Stimulated activated CD4-positive, alpha-beta T cell treated with anti-CD3 and anti-CD28 coated beads, Interleukin-1b, Interleukin-23, amount 100 ng/mL, for 24 hours (primary cell): ENCODE measurements at regions not wholly inside any gene's neighbourhood (a gene's known extent, or its start where the extent isn't known, plus 50 kb on each side); places are given as distances from the start of the nearest gene placed in this dataset.
"Not testable (repeated sequence)": the region's sequence is repeated elsewhere in the genome, so short reads cannot be mapped to it uniquely, and the experiment has no call there.

Source experiments
- DNase-seq, 4 experiments: peaks; one replicate each; pipeline ENCODE4 v3.0.0-alpha.2; 2020; ENCODE audit warnings: low read depth in 4 of 4, low spot score in 1 of 4

DNA sequence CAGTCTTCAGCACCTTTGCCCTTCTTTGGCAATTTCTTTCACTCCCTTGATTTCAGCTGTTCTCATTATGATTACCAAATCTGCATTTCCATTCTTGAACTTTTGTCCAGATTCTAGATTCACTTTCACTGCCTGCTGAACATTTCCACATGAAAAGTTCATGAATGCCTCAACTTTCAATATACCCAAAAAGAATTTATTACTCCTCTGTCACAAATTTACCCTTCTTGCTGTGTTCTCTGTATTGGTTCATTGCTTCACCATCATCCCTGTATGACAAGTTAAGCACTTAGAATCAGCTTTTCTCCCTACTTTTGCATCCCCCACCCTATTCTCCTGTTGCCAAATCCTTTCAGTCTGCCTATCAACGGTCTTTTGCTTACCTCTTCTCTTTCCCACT is 112.6 kb upstream of the PKN2 start:
- no peak for DNase-seq

DNA sequence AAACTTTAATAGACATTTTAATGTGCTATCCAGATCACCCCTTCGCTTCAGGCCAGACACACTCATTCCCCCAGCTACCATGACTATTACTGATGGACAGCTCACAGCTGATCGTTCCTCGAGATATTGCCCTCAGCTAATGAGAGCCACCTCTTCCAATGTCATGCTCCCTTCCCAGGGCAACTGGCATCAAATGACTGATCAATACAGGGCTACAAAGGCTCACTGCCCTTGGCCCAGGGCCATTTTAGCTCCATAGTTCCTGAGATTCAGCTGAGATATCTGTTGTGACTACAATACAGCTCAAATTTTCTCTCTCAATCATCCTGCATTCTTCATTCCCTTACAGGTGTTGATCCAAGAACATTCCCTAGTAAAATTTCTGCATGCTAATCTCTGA is 104.5 kb upstream of the PKN2 start:
- no peak for DNase-seq

DNA sequence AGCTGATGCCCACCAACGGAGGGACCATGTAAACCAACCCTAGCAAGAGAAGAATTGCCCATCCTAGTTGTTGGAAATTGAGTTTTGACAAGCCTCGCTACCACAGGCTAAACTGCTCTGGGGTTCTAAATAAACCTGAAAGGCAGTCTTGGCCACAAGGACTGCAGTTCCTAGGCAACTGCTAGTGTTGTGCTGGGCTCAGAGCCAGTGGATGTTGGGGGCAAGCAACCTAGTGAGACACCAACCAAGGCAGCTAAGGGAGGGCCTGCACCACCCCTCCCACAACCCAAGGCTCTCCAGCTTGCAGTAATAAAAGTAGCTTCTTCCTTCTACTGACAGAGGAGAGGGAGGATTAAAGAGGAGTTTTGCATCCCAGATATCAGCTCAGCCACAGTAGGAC is 102.4 kb upstream of the PKN2 start:
- DNase-seq: no peak

DNA sequence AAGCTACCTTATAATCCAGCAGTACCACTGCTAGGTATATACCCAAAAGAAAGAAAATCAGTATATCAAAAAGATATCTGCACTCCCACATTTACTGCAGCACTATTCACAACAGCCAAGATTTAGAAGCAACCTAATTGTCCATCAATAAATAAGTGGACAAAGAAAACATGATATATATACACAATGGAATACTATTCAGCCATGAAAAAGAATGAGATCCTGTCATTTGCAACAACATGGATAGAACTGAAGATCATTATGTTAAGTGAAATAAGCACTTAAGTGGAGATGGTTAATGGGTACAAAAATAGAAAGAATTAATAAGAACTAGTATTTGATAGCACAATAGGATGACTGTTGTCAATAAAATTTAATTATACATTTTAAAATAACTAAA is 90.7 kb upstream of the PKN2 start:
- DNase-seq: no peak

DNA sequence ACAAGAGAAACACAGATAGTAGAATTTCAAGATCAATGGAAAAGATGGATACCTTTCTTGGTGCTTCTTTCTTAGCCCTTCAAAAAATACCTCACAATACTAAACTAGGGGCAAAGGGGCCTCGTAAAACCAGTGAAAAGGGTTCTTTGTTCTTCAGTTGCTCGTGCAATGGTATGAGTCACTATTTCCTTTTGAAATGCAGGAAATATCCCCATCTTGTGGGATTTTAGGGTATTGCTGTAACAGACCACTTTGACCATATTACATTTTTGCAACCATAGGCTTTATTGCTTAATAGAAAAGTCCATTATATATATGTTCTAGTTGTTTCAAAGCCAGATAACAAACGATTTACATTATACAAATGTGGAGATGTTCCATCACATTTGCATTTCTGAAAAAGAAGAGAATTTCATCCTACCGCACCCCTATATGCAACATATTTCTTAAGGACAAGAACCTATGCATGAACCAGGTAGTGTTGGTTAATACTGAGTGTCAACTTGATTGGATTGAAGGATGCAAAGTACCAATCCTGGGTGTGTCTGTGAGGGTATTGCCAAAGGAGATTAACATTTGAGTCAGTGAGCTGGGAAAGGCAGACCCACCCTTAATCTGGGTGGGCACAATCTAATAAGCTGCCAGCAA is 88.6 kb upstream of the PKN2 start:
- no peak for DNase-seq

DNA sequence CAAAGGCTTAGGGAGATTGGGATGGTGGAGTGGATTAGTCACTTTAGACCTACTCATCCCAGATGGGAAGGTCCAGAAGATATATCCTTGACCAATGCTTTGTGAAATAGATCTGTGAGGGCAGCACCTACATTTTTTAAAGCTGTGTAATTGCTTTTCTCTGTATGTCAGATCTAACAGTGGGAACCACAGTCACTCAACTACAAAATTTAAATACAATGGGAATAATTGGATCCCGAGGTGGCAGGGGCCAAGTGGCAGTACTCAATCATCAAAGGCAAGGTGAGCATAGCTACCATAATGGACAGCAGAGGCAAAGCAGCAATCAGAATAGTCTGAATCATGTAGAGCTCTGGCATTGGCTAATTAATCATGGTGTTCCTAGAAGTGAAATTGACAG is 86.1 kb upstream of the PKN2 start:
- not testable (repeated sequence) for DNase-seq

DNA sequence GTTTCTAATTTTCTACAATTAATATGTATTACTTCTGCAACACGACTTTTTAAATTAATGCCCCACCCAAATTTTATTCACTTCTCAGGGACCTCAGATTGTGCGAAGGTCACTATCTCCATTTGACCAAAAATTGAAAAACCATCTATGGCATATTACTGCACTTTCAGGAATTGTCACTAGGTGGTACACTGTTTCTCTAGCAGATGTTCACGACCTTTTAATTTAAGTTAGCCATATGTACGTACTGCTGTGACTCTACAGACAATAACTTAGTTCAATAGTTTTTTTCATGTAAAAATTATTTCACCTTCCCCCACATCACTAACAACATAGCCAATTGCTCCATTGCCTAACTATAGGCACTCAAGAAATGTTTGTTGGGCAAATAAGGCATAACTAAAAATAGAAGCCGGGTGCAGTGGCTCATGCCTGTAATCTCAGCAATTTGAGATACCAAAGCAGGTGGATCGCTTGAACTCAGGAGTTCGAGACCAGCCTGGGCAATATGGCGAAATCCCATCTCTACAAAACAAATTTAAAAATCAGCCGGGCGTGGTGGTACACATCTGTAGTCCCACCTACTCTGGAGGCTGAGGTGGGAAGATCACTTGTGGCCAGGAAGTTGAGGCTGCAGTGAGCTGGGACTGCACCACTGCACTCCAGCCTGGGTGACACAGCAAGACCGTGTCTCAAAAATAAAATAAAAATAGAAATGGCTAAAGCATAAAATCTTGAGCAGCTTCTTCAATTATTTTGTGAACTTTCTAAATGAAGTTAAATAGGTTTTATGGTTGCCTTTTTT is 75.7 kb upstream of the PKN2 start:
- DNase-seq: no peak

DNA sequence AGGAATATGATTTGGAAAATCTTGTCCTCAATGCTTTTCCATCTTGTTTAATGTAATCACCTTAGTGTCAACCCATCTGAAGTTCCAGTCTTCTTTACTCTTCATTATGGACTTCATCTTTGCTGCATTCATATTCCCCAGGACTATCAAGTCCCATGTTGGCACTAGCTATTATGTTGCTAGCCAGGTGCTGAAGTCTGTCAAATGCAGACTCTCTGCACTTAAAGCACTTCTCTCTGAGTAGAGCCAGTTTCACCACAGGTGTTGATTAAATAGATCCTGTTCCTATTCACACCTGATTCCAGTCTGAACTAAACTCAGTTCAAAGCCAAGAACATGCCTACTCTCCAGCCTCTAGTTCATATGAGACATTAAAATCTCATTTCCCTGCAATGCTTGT is 75.0 kb upstream of the PKN2 start:
- no peak for DNase-seq

DNA sequence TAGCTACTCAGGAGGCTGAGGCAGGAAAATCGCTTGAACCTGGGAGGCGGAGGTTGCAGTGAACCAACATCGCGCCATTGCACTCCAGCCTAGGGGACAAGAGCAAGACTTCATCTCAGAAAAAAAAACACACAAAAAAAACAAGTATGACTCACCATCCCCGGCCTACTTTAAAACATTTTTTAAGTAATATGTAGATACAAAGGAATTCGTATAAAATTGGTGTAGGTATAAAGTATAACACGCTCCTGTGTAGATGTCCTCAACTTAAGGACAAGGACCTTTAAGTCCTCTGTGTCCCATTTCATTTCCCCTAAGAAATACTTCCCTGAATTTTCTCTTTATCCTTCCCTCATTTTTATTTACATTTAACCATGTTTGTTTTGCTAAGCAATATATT is 73.4 kb upstream of the PKN2 start:
- DNase-seq: no peak

DNA sequence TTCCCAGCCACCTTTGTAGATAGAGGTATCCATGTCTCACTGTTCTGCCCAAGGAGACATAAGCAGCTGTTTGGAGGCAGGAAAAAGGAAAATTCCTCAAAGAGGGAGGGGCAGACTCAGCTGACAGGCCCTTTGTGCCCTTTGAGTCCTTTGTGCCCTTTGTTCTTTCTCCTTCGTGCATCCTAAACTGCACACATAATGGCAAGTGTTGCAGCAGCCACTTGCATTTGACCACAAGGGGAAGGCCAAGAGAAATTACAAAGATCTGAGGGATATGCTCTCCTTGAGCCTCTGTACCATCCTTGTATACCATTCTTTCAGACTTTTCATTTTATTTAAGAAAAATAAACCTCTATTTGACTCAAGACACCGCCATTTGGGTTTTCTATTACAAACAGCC is 71.8 kb upstream of the PKN2 start:
- DNase-seq: no peak

DNA sequence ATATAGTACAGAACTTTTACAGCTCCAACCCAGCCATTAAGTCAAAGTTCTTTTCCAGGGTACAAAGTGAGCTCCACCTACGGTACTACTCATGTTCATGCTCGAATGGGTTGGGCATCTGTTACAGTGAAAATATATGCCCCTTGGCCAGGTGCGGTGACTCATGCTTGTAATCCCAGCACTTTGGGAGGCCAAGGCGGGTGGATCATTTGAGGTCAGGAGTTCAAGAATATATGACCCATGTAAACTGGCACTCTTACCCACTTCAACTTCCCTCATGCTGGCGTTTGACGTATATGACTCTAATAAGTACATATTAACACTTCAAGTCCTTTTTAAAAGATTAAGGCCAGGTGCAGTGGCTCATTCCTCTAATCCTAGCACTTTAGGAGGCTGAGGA is 71.3 kb upstream of the PKN2 start:
- DNase-seq: no peak

DNA sequence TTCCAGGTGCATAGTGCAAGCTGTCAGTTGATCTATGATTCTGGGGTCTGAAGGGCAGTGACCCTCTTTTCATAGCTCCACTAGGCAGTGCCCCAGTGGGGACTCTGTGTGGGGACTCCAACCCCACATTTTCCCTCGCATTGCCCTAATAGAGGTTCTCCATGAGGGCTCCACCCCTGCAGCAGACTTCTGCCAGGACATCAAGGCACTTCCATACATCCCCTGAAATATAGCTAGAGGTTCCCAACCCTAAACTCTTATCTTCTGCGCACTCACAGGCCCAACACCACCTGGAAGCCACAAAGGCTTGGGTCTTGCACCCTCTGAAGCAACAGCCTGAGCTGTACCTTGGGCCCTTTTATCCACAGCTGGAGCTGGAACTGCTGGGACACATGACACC is 65.7 kb upstream of the PKN2 start:
- no peak for DNase-seq

DNA sequence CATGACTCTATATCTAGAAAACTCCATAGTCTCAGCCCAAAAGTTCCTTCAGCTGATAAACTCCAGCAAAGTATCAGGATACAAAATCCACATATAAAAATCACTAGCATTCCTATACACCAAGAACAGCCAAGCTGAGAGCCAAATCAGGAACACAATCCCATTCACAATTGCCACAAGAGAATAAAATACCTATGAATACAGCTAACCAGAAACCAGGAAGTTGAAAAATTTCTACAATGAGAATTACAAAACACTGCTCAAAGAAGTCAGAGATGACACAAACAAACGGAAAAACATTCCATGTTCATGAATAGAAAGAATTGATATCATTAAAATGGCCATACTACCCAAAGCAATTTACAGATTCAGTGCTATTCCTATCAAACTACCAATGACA is 61.0 kb upstream of the PKN2 start:
- DNase-seq: not testable (repeated sequence)
